ENCODE measurements at regions not wholly inside any gene's neighbourhood (a gene's known extent, or its start where the extent isn't known, plus 50 kb on each side); places are given as distances from the start of the nearest gene placed in this dataset.

DNA sequence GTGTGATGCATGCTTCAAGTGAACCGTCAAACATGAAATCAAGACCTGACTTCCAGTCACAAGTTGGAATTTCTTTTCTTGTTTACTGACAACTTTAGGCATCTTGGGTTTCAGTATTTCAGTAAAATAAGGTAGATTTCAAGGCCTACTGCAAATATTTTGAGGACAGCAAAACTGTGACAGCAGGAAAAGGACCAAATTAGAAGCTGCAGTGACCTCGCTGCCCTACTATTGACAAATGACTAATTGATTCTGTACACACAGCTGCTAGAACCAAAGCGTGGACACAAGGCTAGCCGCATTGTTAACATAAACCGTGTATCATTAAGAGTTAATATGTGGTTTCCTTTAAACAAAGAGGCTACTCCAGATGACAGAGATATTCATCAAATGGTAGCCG, 105.7 kb upstream of the SEC61G start:
- TF ChIP-seq, protein P1, sequence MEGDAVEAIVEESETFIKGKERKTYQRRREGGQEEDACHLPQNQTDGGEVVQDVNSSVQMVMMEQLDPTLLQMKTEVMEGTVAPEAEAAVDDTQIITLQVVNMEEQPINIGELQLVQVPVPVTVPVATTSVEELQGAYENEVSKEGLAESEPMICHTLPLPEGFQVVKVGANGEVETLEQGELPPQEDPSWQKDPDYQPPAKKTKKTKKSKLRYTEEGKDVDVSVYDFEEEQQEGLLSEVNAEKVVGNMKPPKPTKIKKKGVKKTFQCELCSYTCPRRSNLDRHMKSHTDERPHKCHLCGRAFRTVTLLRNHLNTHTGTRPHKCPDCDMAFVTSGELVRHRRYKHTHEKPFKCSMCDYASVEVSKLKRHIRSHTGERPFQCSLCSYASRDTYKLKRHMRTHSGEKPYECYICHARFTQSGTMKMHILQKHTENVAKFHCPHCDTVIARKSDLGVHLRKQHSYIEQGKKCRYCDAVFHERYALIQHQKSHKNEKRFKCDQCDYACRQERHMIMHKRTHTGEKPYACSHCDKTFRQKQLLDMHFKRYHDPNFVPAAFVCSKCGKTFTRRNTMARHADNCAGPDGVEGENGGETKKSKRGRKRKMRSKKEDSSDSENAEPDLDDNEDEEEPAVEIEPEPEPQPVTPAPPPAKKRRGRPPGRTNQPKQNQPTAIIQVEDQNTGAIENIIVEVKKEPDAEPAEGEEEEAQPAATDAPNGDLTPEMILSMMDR (IDR thresholded peaks at IDR 0.05), result no peak
- Histone ChIP-seq H3K27me3 (no peaks in the 10 kb centered on the region), H3K27ac (no peak overlapping the region)

GRCh38 chr7:54869523-54869922, 110.5 kb upstream of the SEC61G start:
- no peaks in the 10 kb centered on the region for H3K4me1 ChIP-seq
- DNase-seq, result no peak
- no peaks in the 10 kb centered on the region for H3K27me3 ChIP-seq
- no peaks in the 10 kb centered on the region for H3K36me3 ChIP-seq
- intact Hi-C loops (cut with DNase I), result no loop called here
- TF ChIP-seq, protein P1 (IDR thresholded peaks at IDR 0.05), result no peak
- H3K27ac ChIP-seq, result no peak overlapping the region
- H3K4me3 ChIP-seq, result no peak overlapping the region
- no peak for ATAC-seq
- H3K9me3 ChIP-seq, result no peaks in the 10 kb centered on the region

More for the DNA sequence above, 105.7 kb upstream of the SEC61G start:
- no peak for ATAC-seq
- intact Hi-C loops (cut with DNase I), result no loop called here
- Histone ChIP-seq H3K36me3 (no peaks in the 10 kb centered on the region), H3K4me1 (no peaks in the 10 kb centered on the region), H3K4me3 (no peak overlapping the region), H3K9me3 (no peaks in the 10 kb centered on the region)
- no peak for DNase-seq

DNA sequence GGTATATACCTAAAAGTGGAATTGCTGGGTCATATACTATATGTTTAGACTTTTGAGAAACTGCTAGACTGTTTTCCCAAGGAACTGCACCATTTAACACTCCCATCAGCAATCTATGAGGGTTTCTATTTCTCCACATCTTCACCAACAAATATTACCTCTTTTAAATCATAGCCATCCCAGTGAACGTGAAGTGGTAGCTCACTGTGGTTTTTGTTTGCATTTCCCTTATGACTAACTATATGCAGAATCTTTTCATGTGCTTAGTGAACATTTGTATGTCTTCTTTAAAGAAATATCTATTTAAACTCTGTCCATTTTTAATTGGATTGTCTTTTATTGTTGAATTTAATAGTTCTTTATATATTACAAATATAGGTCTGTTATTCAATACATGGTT, 115.8 kb upstream of the SEC61G start:
- DNase-seq, result no peak
- H3K4me3 ChIP-seq, result no peak overlapping the region
- H3K36me3 ChIP-seq, result no peaks in the 10 kb centered on the region
- H3K9me3 ChIP-seq, result no peaks in the 10 kb centered on the region
- peaks cover 0 to 6% of the 10 kb centered on the region in 2 donors for H3K4me1 ChIP-seq
- intact Hi-C loops (cut with DNase I), result no loop called here
- H3K27me3 ChIP-seq, result no peaks in the 10 kb centered on the region
- no peak overlapping the region for H3K27ac ChIP-seq
- TF ChIP-seq, protein P1 (IDR thresholded peaks at IDR 0.05), result no peak
- ATAC-seq, result no peak

DNA sequence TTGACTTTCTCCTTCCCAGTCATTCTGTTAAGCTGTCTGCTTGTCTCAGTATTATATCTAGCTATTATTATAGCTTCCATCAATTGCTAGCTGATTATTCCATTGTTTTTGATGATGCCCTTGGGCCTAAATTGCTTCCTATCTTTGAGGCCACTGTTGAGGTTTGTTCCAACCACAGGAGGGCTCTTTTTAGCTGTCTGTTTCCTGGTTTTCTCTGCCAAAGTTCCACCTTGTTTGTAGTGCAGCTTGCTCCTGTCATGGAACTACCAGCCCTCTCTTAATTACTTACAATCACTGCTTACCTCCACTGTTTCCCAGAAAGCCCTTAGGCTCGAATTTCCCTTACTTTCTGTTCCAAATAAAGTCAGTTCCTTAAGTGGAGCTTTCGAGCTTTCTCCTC, 118.7 kb upstream of the SEC61G start:
- no peaks in the 10 kb centered on the region for H3K9me3 ChIP-seq

GRCh38 chr7:54878339-54878738, 119.3 kb upstream of the SEC61G start:
- H3K36me3 ChIP-seq, result no peaks in the 10 kb centered on the region
- no peaks in the 10 kb centered on the region for H3K9me3 ChIP-seq
- no peak overlapping the region for H3K27ac ChIP-seq
- no peak for DNase-seq
- intact Hi-C loops (cut with DNase I), result no loop called here
- TF ChIP-seq, protein P1 (IDR thresholded peaks at IDR 0.05), result no peak
- peak; percentile 11 for ATAC-seq
- no peak overlapping the region for H3K4me3 ChIP-seq
- no peaks in the 10 kb centered on the region for H3K27me3 ChIP-seq
- H3K4me1 ChIP-seq, result peaks cover 0 to 6% of the 10 kb centered on the region in 2 donors

More for the DNA sequence above, 118.7 kb upstream of the SEC61G start:
- no peaks in the 10 kb centered on the region for H3K27me3 ChIP-seq
- DNase-seq, result no peak
- no peak overlapping the region for H3K27ac ChIP-seq
- peak; percentile 84 for ATAC-seq
- no peak overlapping the region for H3K4me3 ChIP-seq
- H3K36me3 ChIP-seq, result no peaks in the 10 kb centered on the region
- intact Hi-C loops (cut with DNase I), result no loop called here
- peaks cover 0 to 6% of the 10 kb centered on the region in 2 donors for H3K4me1 ChIP-seq
- TF ChIP-seq, protein P1 (IDR thresholded peaks at IDR 0.05), result peak; percentile 10 to 15
